Mucosa of rectum (tissue), 2 donors: ENCODE measurements at regions not wholly inside any gene's neighbourhood (a gene's known extent, or its start where the extent isn't known, plus 50 kb on each side); places are given as distances from the start of the nearest gene placed in this dataset.

Experiments used
- H3K27ac ChIP-seq, 2 donors: one replicate each; pipeline ENCODE4 v1.7.0; 2013; ENCODE audit warnings: inconsistent platforms in 2 of 2, low read depth in 2 of 2, low read length in 2 of 2
- H3K27me3 ChIP-seq, 2 donors: one replicate each; pipeline ENCODE4 v1.7.0; 2013; ENCODE audit warnings: low read length in 2 of 2; ENCODE audit not compliant: control insufficient read depth in 2 of 2, insufficient read depth in 2 of 2
- H3K36me3 ChIP-seq, 2 donors: one replicate each; pipeline ENCODE4 v1.7.0; 2013; ENCODE audit warnings: low read length in 2 of 2; ENCODE audit not compliant: control insufficient read depth in 2 of 2, insufficient read depth in 2 of 2
- H3K4me1 ChIP-seq, 2 donors: one replicate each; pipeline ENCODE4 v1.7.0; 2013; ENCODE audit warnings: low read length in 2 of 2, mild to moderate bottlenecking in 1 of 2; ENCODE audit not compliant: control insufficient read depth in 2 of 2, insufficient read depth in 2 of 2
- H3K4me3 ChIP-seq, 2 donors: one replicate each; pipeline ENCODE4 v1.7.0; 2013; ENCODE audit warnings: low read length in 2 of 2
- H3K9ac ChIP-seq, 2 donors: one replicate each; pipeline ENCODE4 v1.7.0; 2013; ENCODE audit warnings: low read length in 2 of 2, low read depth in 1 of 2, mild to moderate bottlenecking in 1 of 2
- H3K9me3 ChIP-seq, 2 donors: one replicate each; pipeline ENCODE4 v1.7.0; 2013; ENCODE audit warnings: low read length in 2 of 2; ENCODE audit not compliant: control insufficient read depth in 2 of 2
- donor health status: healthy.
- donor health status: Normal muscosa, but diverticular disease.

GRCh38 chr9:102072059-102072764 lies 333.8 kb upstream of the GRIN3A start:
- Histone ChIP-seq H3K4me1 (no peaks in the 10 kb centered on the region), H3K27ac (no peak overlapping the region)

GRCh38 chr9:102069969-102070368 lies 331.5 kb upstream of the GRIN3A start:
- no peaks in the 10 kb centered on the region for H3K4me1 ChIP-seq
- H3K9ac ChIP-seq, result no peak overlapping the region
- H3K27ac ChIP-seq, result no peak overlapping the region
- no peaks in the 10 kb centered on the region for H3K27me3 ChIP-seq
- no peaks in the 10 kb centered on the region for H3K9me3 ChIP-seq
- no peak overlapping the region for H3K4me3 ChIP-seq
- no peaks in the 10 kb centered on the region for H3K36me3 ChIP-seq

More at GRCh38 chr9:102072059-102072764, 333.8 kb upstream of the GRIN3A start:
- no peaks in the 10 kb centered on the region for H3K9me3 ChIP-seq
- H3K9ac ChIP-seq, result no peak overlapping the region
- H3K27me3 ChIP-seq, result no peaks in the 10 kb centered on the region
- H3K4me3 ChIP-seq, result no peak overlapping the region
- H3K36me3 ChIP-seq, result no peaks in the 10 kb centered on the region

GRCh38 chr9:102054811-102055210 lies 316.4 kb upstream of the GRIN3A start:
- Histone ChIP-seq H3K36me3 (no peaks in the 10 kb centered on the region), H3K4me1 (no peaks in the 10 kb centered on the region), H3K9ac (no peak overlapping the region), H3K9me3 (no peaks in the 10 kb centered on the region), H3K27me3 (no peaks in the 10 kb centered on the region), H3K27ac (no peak overlapping the region), H3K4me3 (no peak overlapping the region)

- no peak overlapping the region for H3K9ac ChIP-seq
- H3K27ac ChIP-seq, result no peak overlapping the region
- no peak overlapping the region for H3K4me3 ChIP-seq
- no peaks in the 10 kb centered on the region for H3K9me3 ChIP-seq
- H3K4me1 ChIP-seq, result no peaks in the 10 kb centered on the region
- H3K27me3 ChIP-seq, result no peaks in the 10 kb centered on the region
- no peaks in the 10 kb centered on the region for H3K36me3 ChIP-seq
Measured at GRCh38 chr9:102049586-102050246, 311.3 kb upstream of the GRIN3A start.

GRCh38 chr9:102047549-102047948 lies 309.1 kb upstream of the GRIN3A start:
- Histone ChIP-seq H3K4me1 (no peaks in the 10 kb centered on the region), H3K4me3 (no peak overlapping the region), H3K9me3 (no peaks in the 10 kb centered on the region), H3K9ac (no peak overlapping the region), H3K27me3 (no peaks in the 10 kb centered on the region), H3K36me3 (no peaks in the 10 kb centered on the region), H3K27ac (no peak overlapping the region)

- no peaks in the 10 kb centered on the region for H3K9me3 ChIP-seq
- no peak overlapping the region for H3K9ac ChIP-seq
- no peak overlapping the region for H3K4me3 ChIP-seq
- H3K27ac ChIP-seq, result no peak overlapping the region
- no peaks in the 10 kb centered on the region for H3K4me1 ChIP-seq
- H3K27me3 ChIP-seq, result no peaks in the 10 kb centered on the region
- H3K36me3 ChIP-seq, result no peaks in the 10 kb centered on the region
Measured at GRCh38 chr9:102044133-102044532, 305.7 kb upstream of the GRIN3A start.

GRCh38 chr9:102038006-102038405 lies 299.6 kb upstream of the GRIN3A start:
- no peaks in the 10 kb centered on the region for H3K9me3 ChIP-seq
- H3K9ac ChIP-seq, result no peak overlapping the region
- H3K27ac ChIP-seq, result no peak overlapping the region
- no peaks in the 10 kb centered on the region for H3K36me3 ChIP-seq
- no peak overlapping the region for H3K4me3 ChIP-seq
- H3K27me3 ChIP-seq, result no peaks in the 10 kb centered on the region
- no peaks in the 10 kb centered on the region for H3K4me1 ChIP-seq

GRCh38 chr9:102035929-102036328 lies 297.5 kb upstream of the GRIN3A start:
- no peak overlapping the region for H3K9ac ChIP-seq
- no peaks in the 10 kb centered on the region for H3K4me1 ChIP-seq
- H3K9me3 ChIP-seq, result no peaks in the 10 kb centered on the region
- H3K36me3 ChIP-seq, result no peaks in the 10 kb centered on the region
- H3K27me3 ChIP-seq, result no peaks in the 10 kb centered on the region
- no peak overlapping the region for H3K4me3 ChIP-seq
- no peak overlapping the region for H3K27ac ChIP-seq

- no peak overlapping the region for H3K4me3 ChIP-seq
- H3K27ac ChIP-seq, result no peak overlapping the region
- H3K9me3 ChIP-seq, result no peaks in the 10 kb centered on the region
- no peak overlapping the region for H3K9ac ChIP-seq
- H3K27me3 ChIP-seq, result no peaks in the 10 kb centered on the region
- H3K36me3 ChIP-seq, result no peaks in the 10 kb centered on the region
- H3K4me1 ChIP-seq, result no peaks in the 10 kb centered on the region
Measured at GRCh38 chr9:102032614-102033013, 294.2 kb upstream of the GRIN3A start.

- Histone ChIP-seq H3K9me3 (no peaks in the 10 kb centered on the region), H3K36me3 (no peaks in the 10 kb centered on the region), H3K27me3 (no peaks in the 10 kb centered on the region), H3K4me1 (no peaks in the 10 kb centered on the region), H3K27ac (no peak overlapping the region), H3K4me3 (no peak overlapping the region), H3K9ac (no peak overlapping the region)
Measured at GRCh38 chr9:102000956-102001355, 262.5 kb upstream of the GRIN3A start.
